COLO668 (cell line): ENCODE measurements at regions not wholly inside any gene's neighbourhood (a gene's known extent, or its start where the extent isn't known, plus 50 kb on each side); places are given as distances from the start of the nearest gene placed in this dataset.
"Not testable (repeated sequence)": the region's sequence is repeated elsewhere in the genome, so short reads cannot be mapped to it uniquely, and the experiment has no call there.

ENCODE experiments used
- DNase-seq: peaks from one replicate; lab custom pipeline; 2025; ENCODE audit not compliant: unreplicated experiment; lab: John Stamatoyannopoulos, UW

DNA sequence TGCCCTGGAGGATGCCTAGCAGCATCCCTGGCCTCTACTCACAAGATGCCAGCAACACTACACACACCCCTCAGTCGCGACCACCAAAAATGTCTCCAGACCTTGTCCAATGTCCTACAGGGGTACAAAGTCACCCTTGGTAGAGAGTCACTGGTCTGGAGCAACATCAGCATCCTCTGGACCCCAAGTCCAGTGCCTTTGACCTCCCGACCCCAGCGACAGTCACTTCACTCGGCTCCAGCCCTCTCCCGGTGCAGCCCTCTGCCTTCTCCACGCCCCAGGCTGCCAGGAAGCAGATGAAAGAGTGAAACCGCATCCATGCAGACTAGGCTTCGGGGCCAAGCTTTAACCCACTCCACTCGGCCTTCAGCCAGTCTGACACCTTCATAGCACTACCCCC, 92.0 kb upstream of the SRSF6 start:
- DNase-seq, result no peak

DNA sequence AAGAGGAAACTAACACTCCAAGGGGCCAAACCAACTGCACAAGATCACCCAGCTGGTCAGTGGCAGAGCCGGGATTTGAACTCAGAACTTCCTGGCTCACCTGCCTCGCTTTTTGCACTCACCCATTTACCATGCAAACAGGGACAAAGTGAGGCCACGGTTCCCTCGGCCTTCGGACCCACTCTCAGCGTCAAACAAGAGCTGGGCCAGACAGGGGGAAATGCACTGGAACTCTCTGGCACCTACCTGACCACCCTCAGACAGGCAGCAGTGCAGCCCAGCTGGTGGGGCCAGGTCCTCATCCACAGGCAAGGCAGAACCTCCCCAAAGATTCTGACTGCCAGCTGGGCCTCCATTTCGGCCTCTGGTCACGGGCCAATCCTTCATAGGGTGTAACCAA, 93.7 kb upstream of the SRSF6 start:
- DNase-seq, result no peak

GRCh38 chr20:43363506-43363905, 94.2 kb upstream of the SRSF6 start:
- DNase-seq, result no peak

- no peak for DNase-seq
Observed at GRCh38 chr20:43361526-43361925, 96.2 kb upstream of the SRSF6 start.

- DNase-seq, result no peak
Observed at GRCh38 chr20:43360016-43360415, 97.7 kb upstream of the SRSF6 start.

GRCh38 chr20:43358811-43359210, 98.9 kb upstream of the SRSF6 start:
- DNase-seq, result no peak

GRCh38 chr20:43357352-43357751, 100.3 kb upstream of the SRSF6 start:
- no peak for DNase-seq

- DNase-seq, result no peak
Observed at GRCh38 chr20:43355610-43356009, 102.1 kb upstream of the SRSF6 start.

DNA sequence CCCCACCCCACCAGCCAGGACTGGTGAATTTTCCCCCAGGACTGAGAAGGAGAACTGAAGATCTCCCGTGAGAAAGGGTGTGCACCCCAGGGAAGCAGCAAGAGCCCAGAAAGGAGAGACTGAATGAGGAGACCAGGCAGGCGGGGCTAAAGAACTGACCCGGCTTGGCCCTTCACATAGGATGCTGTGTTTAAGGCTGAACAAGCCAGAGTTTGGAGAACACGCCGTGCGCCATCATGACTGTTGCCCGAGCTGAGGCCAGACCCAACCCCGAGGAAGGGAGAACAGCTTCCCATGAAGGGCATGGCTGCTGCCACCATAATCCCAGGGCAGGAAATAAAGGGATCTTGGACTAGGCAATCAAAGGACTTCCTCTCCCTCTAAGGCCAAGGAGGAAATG, 104.7 kb upstream of the SRSF6 start:
- DNase-seq, result no peak

DNA sequence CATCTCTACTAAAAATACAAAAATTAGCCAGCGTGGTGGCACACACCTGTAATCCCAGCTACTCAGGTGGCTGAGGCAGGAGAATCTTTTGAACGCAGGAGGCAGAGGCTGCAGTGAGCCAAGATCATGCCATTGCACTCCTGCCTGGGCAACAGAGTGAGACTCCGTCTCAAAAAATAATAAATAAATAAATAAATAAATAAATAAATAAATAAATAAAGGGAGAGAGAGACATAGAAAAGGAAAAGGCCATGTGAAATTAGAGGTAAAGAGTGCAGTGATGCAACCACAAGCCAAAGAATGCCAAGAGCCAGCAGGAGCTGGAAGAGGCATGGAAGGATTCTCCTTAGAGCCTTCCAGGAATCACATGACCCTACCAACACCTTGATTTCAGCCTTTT, 107.0 kb upstream of the SRSF6 start:
- not testable (repeated sequence) for DNase-seq

- DNase-seq, result no peak
Observed at GRCh38 chr20:43349841-43350240, 107.9 kb upstream of the SRSF6 start.

GRCh38 chr20:43347839-43348238, 109.9 kb upstream of the SRSF6 start:
- DNase-seq, result not testable (repeated sequence)

- DNase-seq, result no peak
Observed at GRCh38 chr20:43345676-43346075, 112.0 kb upstream of the SRSF6 start.

DNA sequence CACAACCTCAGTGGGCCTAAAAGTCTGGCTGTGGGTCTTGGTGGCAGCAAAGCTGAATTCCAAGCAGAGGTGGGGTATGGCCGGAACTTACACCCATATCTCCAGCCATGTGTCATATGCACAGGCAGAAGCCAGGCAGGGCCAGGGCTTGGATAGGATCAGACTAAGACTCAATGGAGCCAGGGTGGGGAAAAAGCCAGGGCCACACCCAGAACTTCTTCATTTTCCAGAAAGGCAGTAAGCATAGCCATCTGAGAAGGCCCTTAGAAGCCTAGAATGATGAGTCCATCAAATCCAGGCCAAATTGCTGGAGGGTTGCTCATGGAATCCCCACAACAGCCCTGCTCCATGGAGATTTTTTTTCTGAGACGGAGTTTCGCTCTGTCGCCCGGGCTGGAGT, 116.2 kb upstream of the SRSF6 start:
- no peak for DNase-seq

DNA sequence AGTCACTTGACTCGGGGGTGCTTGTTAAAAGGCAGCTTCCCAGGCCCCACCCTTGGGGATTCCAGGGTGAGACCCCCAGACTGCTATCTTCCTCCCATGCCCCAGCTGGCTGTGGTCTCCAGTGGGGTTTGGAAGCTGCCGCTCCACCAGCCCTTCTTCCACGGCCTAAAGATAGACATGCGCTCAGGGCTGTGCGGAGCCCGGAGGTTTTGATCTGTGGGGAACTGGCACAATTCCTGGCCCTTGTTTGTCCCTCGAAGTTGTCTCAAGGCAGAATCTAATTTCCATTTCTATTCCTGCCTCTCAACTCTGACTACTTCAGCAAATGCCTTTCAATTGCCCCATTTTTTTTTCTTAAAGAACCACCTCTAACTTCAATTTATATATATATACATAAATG, 120.7 kb upstream of the SRSF6 start:
- no peak for DNase-seq

GRCh38 chr20:43334080-43334479, 123.6 kb upstream of the SRSF6 start:
- DNase-seq, result no peak

GRCh38 chr20:43331906-43332305, 125.8 kb upstream of the SRSF6 start:
- DNase-seq, result no peak

GRCh38 chr20:43328697-43329096, 129.0 kb upstream of the SRSF6 start:
- DNase-seq, result no peak

DNA sequence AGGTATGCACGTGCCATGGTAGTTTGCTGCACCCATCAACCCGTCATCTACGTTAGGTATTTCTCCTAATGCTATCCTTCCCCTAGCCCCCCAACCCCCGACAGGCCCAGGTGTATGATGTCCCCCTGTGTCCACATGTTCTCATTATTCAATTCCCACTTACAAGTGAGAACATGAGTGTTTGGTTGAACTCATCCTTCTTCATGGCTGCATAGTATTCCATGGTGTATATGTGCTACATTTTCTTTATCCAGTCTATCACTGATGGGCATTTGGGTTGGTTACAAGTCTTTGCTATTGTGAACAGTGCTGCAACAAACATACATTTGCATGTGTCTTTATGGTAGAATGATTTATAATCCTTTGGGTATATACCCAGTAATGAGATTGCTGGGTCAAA, 130.5 kb upstream of the SRSF6 start:
- not testable (repeated sequence) for DNase-seq

DNA sequence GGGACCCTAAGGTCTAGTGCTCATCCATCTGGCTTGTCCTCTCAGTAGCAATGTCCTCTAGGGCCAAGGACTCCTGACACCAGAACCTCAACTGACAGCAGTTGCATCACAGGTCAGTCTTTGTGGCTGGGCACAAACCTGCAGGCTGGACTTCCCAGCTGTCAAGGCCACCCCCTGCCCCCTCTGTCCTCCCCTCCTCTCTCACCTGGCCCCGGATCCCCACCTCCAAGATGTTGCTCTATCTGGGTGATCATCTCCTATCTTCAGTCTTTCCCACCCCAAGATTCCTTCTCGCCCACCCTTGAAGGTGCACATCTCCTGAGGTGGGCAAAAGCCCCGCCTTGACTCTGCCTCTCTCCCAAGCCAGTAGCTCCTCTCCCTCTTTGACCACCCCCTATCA, 131.8 kb upstream of the SRSF6 start:
- no peak for DNase-seq

DNA sequence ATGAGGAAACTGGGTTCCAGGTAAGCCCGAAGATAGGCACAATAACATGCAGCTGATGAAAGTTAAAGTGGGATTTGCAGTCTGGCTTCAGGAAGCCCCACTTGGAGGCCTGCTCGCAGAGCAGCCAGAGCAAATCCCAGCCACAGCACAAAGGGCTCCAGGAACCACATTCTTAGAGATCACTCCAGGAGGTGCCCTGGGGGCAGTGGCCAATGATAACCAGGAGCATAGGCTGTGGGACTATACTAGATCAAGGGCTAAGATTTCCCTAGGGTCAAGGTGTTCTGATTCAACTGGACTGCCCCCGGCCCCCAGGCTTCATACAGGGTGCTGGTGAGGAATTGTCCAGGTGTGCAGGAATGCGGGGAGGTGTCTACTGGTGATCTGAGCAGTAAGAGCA, 133.9 kb upstream of the PTPRT start:
- DNase-seq, result no peak

DNA sequence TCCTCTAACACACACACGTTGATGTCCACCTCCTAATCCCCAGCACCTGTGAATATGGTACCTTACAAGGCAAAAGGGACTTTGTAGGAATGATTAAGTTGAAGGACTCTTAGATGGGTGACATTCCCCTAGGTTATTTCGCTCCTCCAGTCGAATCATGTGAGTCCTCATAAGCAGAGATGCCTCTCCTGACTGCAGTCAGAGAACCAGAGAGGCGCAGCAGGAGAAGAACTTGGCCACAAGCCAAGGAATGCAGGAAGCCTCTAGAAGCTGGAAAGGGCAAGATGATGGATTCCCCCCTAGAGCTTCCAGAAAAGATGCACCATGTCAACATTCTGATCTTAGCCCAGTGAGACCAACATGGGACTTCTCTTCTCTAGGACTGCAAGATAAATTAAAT, 133.1 kb upstream of the PTPRT start:
- peak; percentile 15 for DNase-seq

- no peak for DNase-seq
Observed at GRCh38 chr20:43320536-43320935, 130.8 kb upstream of the PTPRT start.

DNA sequence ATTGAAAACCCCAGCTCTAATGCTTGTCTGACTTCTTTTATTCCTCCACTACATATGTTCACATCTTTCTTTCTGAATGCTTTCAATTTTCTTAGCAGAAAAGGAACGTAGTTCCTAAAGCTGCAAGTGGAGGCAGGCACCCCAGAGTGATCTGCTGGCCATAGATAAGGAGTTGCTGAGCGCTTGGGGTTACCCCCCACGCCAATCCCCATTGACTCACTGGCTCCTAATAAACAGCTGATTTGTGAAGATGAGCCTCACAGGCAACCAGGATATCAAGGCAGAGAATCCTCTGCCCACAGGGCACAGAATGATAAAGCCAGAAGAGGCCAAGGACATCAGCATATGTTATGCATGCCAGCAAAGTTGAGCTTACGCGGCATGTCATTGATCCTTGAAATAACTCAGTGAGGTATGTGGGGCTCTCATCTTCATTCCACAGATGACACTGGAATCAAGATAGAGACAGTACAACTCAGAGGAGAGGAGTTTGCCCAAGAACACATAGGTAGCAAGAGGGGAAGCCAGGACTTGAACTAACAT, 129.1 kb upstream of the PTPRT start:
- no peak for DNase-seq
